ENCODE measurements at regions not wholly inside any gene's neighbourhood (a gene's known extent, or its start where the extent isn't known, plus 50 kb on each side); places are given as distances from the start of the nearest gene placed in this dataset.
"Not testable (repeated sequence)": the region's sequence is repeated elsewhere in the genome, so short reads cannot be mapped to it uniquely, and the experiment has no call there.

DNA sequence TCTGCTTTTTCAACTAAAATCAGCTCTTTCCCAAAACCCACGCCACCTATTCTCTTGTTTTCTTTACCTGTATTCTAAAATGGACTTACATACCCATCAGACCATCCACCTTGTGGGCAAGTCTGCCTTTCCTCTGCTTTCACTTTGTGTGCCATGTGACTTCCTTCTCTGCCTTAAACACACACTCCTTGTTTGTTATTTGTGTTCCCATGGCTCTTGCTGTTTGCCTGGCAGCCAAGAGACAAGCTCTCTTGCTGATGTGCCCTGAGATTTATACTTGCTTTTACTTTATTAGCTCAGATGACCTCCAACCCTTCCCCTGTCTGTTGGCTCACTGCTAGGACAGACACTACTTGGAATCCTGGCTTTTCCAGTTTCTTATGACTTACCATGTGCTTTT lies 309.7 kb upstream of the LRRTM4 start:
- no peaks in the 10 kb centered on the region for H3K36me3 Mint-ChIP-seq
- H3K27ac Mint-ChIP-seq, result no peak overlapping the region
- ATAC-seq, result no peak
- H3K27me3 Mint-ChIP-seq, result no peaks in the 10 kb centered on the region
- no peaks in the 10 kb centered on the region for H3K4me1 Mint-ChIP-seq
- CTCF ChIA-PET, result no interaction called here
- H3K9me3 Mint-ChIP-seq (ENCODE audit: low read depth), result peaks cover 23% of the 10 kb centered on the region
- no peak overlapping the region for H3K4me3 Mint-ChIP-seq
- no peak for DNase-seq

DNA sequence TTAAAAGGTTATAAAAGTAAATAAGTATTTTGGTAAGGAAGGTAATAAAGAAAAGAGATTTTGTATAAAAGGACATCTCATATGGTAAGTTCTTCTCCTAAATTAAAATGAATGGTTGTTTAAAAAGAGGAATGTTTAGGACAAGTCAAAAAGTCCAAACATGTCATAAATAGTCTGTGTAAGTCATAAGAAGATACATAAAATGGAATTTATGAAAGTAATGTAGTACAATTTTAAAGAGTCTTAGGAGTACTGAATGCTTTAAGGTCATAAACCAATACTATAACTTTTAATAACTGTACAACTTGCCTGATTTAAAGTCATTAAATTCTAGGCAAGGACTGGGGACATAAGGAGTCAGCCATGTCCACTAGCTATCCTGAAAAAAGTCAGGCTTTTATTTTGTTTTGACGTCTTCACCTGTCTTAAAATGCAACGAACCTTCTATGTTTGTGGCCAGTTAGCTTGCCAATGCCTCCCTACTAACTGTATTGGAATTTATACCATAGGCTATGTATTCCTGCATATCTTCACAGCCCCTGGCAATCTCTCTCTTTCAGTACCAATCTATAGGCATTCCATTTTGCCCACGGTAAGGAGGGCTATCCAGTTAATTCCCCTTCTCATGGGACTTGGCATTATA lies 312.3 kb upstream of the LRRTM4 start:
- H3K9me3 Mint-ChIP-seq (ENCODE audit: low read depth), result peaks cover 14% of the 10 kb centered on the region
- H3K36me3 Mint-ChIP-seq, result no peaks in the 10 kb centered on the region
- H3K27me3 Mint-ChIP-seq, result no peaks in the 10 kb centered on the region
- no peak overlapping the region for H3K4me3 Mint-ChIP-seq
- DNase-seq (no peak), ATAC-seq (no peak)
- H3K27ac Mint-ChIP-seq, result no peak overlapping the region
- CTCF ChIA-PET, result no interaction called here
- H3K4me1 Mint-ChIP-seq, result no peaks in the 10 kb centered on the region

DNA sequence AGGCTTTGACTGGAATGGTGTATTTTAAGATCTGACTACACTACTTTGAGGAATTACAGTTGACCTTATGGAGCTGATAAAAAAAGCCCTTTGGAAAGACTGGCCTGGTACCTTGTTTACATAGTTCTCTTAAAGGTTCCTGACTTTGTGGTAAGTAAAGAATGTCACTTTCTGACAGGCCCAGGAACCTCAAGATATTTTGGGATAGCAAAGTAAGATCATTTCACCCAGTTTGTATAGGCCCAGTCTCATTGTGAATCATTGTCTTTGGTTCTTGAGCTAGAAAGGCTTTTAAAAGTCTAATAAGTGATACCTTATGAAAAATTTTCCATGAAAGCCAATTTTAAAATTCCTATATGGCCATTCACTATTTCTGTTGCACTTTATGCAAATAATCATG lies 316.3 kb upstream of the LRRTM4 start:
- no peaks in the 10 kb centered on the region for H3K4me1 Mint-ChIP-seq
- CTCF ChIA-PET, result no interaction called here
- ATAC-seq, result no peak
- no peak for DNase-seq
- H3K27ac Mint-ChIP-seq, result no peak overlapping the region
- H3K4me3 Mint-ChIP-seq, result no peak overlapping the region
- H3K36me3 Mint-ChIP-seq, result no peaks in the 10 kb centered on the region
- H3K9me3 Mint-ChIP-seq (ENCODE audit: low read depth), result peaks cover 9% of the 10 kb centered on the region
- no peaks in the 10 kb centered on the region for H3K27me3 Mint-ChIP-seq

GRCh38 chr2:77839102-77839501 lies 316.9 kb upstream of the LRRTM4 start:
- H3K36me3 Mint-ChIP-seq, result no peaks in the 10 kb centered on the region
- peaks cover 9% of the 10 kb centered on the region for H3K9me3 Mint-ChIP-seq (ENCODE audit: low read depth)
- no peaks in the 10 kb centered on the region for H3K27me3 Mint-ChIP-seq
- H3K4me1 Mint-ChIP-seq, result no peaks in the 10 kb centered on the region
- no peak overlapping the region for H3K4me3 Mint-ChIP-seq
- DNase-seq (no peak), ATAC-seq (no peak)
- no peak overlapping the region for H3K27ac Mint-ChIP-seq
- CTCF ChIA-PET, result no interaction called here

GRCh38 chr2:77862120-77862519 lies 339.9 kb upstream of the LRRTM4 start:
- no peaks in the 10 kb centered on the region for H3K4me1 Mint-ChIP-seq
- ATAC-seq (no peak), DNase-seq (no peak)
- H3K4me3 Mint-ChIP-seq, result no peak overlapping the region
- no peaks in the 10 kb centered on the region for H3K36me3 Mint-ChIP-seq
- CTCF ChIA-PET, result no interaction called here
- peaks cover 11% of the 10 kb centered on the region for H3K9me3 Mint-ChIP-seq (ENCODE audit: low read depth)
- H3K27ac Mint-ChIP-seq, result no peak overlapping the region
- no peaks in the 10 kb centered on the region for H3K27me3 Mint-ChIP-seq

DNA sequence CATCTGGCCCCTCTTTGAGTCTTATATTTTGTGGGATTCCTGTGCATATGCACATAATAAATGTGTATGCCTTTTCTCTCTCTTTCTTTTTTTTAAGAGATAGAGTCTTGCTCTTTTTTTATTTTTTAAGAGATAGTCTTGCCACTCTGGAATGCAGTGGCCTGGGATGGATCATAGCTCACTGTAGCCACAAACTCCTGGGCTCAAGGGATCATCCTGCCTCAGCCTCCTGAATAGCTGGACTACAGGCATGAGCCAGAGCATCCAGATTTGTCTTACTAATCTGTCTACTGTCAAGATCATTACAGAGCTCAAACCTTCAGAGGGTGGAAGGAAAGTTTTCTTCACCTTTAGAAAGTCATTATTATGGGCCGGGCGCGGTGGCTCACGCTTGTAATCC lies 342.2 kb upstream of the LRRTM4 start:
- ATAC-seq, result no peak
- Mint-ChIP-seq H3K36me3 (no peaks in the 10 kb centered on the region), H3K27me3 (no peaks in the 10 kb centered on the region), H3K4me3 (no peak overlapping the region), H3K27ac (no peak overlapping the region), H3K4me1 (no peaks in the 10 kb centered on the region), H3K9me3 (ENCODE audit: low read depth) (peaks cover 11% of the 10 kb centered on the region)
- CTCF ChIA-PET, result no interaction called here
- no peak for DNase-seq

DNA sequence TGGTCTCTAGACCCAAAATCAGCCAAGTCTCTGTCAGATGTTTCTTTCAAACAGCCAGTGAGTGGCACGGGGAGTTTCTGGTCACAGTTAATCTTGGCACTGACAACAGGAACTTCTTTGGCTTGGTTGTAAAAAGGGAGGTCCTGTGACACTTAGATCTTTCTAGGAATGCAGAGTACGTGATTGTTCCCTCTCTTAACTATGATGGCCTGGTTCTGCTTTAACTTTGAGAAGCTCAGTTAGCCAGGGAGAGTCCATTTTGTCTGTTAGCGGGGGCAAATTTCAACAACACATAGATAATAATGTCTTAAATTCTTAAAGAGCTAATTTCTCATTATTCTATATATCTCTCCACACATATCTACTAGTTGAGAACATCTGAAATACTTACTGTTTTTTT lies 344.5 kb upstream of the LRRTM4 start:
- Mint-ChIP-seq H3K9me3 (ENCODE audit: low read depth) (peaks cover 11% of the 10 kb centered on the region), H3K4me1 (no peaks in the 10 kb centered on the region), H3K36me3 (no peaks in the 10 kb centered on the region), H3K4me3 (no peak overlapping the region), H3K27me3 (no peaks in the 10 kb centered on the region), H3K27ac (no peak overlapping the region)
- CTCF ChIA-PET, result no interaction called here
- no peak for ATAC-seq
- no peak for DNase-seq

GRCh38 chr2:77867146-77867545 lies 345.0 kb upstream of the LRRTM4 start:
- CTCF ChIA-PET, result no interaction called here
- Mint-ChIP-seq H3K9me3 (ENCODE audit: low read depth) (peaks cover 13% of the 10 kb centered on the region), H3K36me3 (no peaks in the 10 kb centered on the region), H3K4me3 (no peak overlapping the region), H3K27me3 (no peaks in the 10 kb centered on the region), H3K4me1 (no peaks in the 10 kb centered on the region), H3K27ac (no peak overlapping the region)
- no peak for ATAC-seq
- DNase-seq, result no peak

GRCh38 chr2:77873506-77873905 lies 351.3 kb upstream of the LRRTM4 start:
- no peak for DNase-seq
- Mint-ChIP-seq H3K27ac (no peak overlapping the region), H3K4me3 (no peak overlapping the region), H3K9me3 (ENCODE audit: low read depth) (peaks cover 13% of the 10 kb centered on the region), H3K27me3 (no peaks in the 10 kb centered on the region), H3K36me3 (no peaks in the 10 kb centered on the region), H3K4me1 (no peaks in the 10 kb centered on the region)
- no peak for ATAC-seq
- CTCF ChIA-PET, result no interaction called here

DNA sequence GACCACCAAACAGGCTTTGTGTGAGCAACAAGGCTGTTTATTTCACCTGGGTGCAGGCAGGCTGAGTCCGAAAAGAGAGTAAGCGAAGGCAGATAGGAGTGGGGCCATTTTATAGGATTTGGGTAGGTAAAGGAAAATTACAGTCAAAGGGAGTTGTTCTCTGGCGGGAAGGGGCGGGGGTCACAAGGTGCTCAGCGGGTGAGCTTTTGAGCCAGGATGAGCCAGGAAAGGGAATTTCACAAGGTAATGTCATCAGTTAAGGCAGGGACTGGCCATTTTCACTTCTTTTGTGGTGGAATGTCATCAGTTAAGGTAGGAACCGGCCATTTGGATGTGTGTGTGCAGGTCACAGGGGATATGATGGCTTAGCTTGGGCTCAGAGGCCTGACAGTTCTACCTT lies 378.0 kb upstream of the LRRTM4 start:
- H3K36me3 Mint-ChIP-seq, H3K4me1 Mint-ChIP-seq, H3K27ac Mint-ChIP-seq, H3K27me3 Mint-ChIP-seq, ATAC-seq, H3K4me3 Mint-ChIP-seq, CTCF ChIA-PET, DNase-seq: not testable (repeated sequence)
- H3K9me3 Mint-ChIP-seq (ENCODE audit: low read depth), result peaks cover 17% of the 10 kb centered on the region

DNA sequence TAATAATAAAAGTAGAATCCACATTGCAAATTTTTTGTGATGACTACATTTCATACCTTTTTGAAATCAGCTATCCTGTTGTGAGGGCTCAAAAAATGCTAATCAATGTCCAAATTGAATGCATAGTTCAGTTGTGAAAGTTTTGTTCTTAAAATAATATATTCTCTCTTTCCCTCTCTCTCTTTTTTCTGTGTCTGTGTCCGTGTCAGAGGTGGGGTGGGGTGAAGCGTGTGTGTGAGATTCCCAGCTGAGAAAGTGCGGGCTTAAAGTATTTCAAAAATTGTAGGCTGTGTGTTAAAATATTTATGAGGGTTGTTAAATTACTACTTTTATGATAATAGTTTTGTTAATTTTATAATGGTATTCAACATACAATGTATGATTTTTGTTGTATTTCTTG lies 388.0 kb upstream of the LRRTM4 start:
- H3K4me1 Mint-ChIP-seq, result no peaks in the 10 kb centered on the region
- no peaks in the 10 kb centered on the region for H3K27me3 Mint-ChIP-seq
- peaks cover 9% of the 10 kb centered on the region for H3K9me3 Mint-ChIP-seq (ENCODE audit: low read depth)
- no peak for DNase-seq
- H3K4me3 Mint-ChIP-seq, result no peak overlapping the region
- no peaks in the 10 kb centered on the region for H3K36me3 Mint-ChIP-seq
- H3K27ac Mint-ChIP-seq, result no peak overlapping the region
- no peak for ATAC-seq
- CTCF ChIA-PET, result no interaction called here

GRCh38 chr2:77920838-77921366 lies 398.7 kb upstream of the LRRTM4 start:
- no peaks in the 10 kb centered on the region for H3K27me3 Mint-ChIP-seq
- no peak overlapping the region for H3K4me3 Mint-ChIP-seq
- no peaks in the 10 kb centered on the region for H3K4me1 Mint-ChIP-seq
- no peak for DNase-seq
- no peak for ATAC-seq
- H3K27ac Mint-ChIP-seq, result no peak overlapping the region
- CTCF ChIA-PET, result no interaction called here
- H3K9me3 Mint-ChIP-seq (ENCODE audit: low read depth), result peaks cover 4% of the 10 kb centered on the region
- H3K36me3 Mint-ChIP-seq, result no peaks in the 10 kb centered on the region

GRCh38 chr2:77922567-77922966 lies 400.4 kb upstream of the LRRTM4 start:
- peaks cover 4% of the 10 kb centered on the region for H3K9me3 Mint-ChIP-seq (ENCODE audit: low read depth)
- no peaks in the 10 kb centered on the region for H3K4me1 Mint-ChIP-seq
- H3K27ac Mint-ChIP-seq, result no peak overlapping the region
- ATAC-seq (no peak), DNase-seq (no peak)
- CTCF ChIA-PET, result no interaction called here
- no peak overlapping the region for H3K4me3 Mint-ChIP-seq
- no peaks in the 10 kb centered on the region for H3K36me3 Mint-ChIP-seq
- no peaks in the 10 kb centered on the region for H3K27me3 Mint-ChIP-seq

DNA sequence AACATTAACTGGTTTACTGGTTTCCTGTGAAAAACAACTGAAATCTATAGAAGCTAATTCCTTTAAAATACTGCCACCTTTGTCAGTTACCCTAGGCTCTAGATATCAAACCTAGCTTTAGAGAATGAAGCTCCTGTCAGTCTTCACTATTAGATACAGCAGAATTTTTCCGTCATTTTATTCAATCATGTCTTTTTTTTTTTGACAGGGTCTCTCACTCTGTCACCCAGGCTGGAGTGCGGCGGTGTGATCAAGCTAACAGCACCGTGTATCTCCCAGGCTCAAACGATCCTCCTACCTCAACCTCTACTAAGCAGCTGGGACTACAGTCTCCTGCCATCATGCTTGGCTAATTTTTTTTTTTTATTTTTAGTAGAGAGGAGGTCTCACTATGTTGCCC lies 415.2 kb upstream of the LRRTM4 start:
- Mint-ChIP-seq H3K27ac (no peak overlapping the region), H3K4me3 (no peak overlapping the region), H3K36me3 (no peaks in the 10 kb centered on the region), H3K9me3 (ENCODE audit: low read depth) (peaks cover 6% of the 10 kb centered on the region), H3K27me3 (no peaks in the 10 kb centered on the region), H3K4me1 (no peaks in the 10 kb centered on the region)
- ATAC-seq, result no peak
- no peak for DNase-seq
- CTCF ChIA-PET, result interaction anchor here (0.7 kb wide), 1 partner anchor 68 kb away, joined by 4 read pairs; no protein-coding TSS in a partner anchor

GRCh38 chr2:77938462-77938861 lies 416.3 kb upstream of the LRRTM4 start:
- H3K27ac Mint-ChIP-seq, result no peak overlapping the region
- no peaks in the 10 kb centered on the region for H3K36me3 Mint-ChIP-seq
- CTCF ChIA-PET, result no interaction called here
- peaks cover 10% of the 10 kb centered on the region for H3K9me3 Mint-ChIP-seq (ENCODE audit: low read depth)
- no peaks in the 10 kb centered on the region for H3K4me1 Mint-ChIP-seq
- no peaks in the 10 kb centered on the region for H3K27me3 Mint-ChIP-seq
- DNase-seq (no peak), ATAC-seq (no peak)
- no peak overlapping the region for H3K4me3 Mint-ChIP-seq
